22Rv1 (cell line): ENCODE measurements at regions not wholly inside any gene's neighbourhood (a gene's known extent, or its start where the extent isn't known, plus 50 kb on each side); places are given as distances from the start of the nearest gene placed in this dataset.

Experiments
- H3K27ac ChIP-seq: fragments of 450-650 bp; 2 replicates; pipeline ENCODE4 v1.5.1; 2017
- ZFX ChIP-seq: fragments of 450-650 bp; IDR thresholded peaks from 2 replicates; pipeline ENCODE4 v1.6.1; 2017; ENCODE audit warnings: antibody characterized with exemption, borderline replicate concordance
- TF ChIP-seq, protein P1 (sequence below): fragments of 450-650 bp; IDR thresholded peaks from 2 replicates; pipeline ENCODE4 v1.5.1; 2017; ENCODE audit warnings: mild to moderate bottlenecking

DNA sequence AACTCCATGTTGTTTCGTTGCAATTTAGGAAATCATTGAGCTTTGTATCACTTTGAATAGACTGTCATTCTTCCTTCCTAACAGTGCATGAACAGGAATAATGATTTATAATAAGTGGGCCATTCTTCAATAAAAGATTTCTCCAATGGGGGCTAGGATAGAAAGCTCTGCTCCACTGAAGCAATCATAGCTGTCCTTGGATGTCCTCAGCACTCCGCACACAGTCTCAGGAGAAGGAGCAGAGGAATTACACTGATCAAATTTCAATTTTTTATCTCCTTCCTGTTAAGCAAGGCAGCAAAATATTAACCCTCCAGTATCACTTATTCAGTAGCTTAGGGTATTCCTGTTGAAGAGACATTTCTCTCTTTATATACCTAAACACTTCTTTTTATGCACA, 532.7 kb upstream of the ST8SIA4 start:
- no peak for TF ChIP-seq ZFX
- TF ChIP-seq, protein P1, sequence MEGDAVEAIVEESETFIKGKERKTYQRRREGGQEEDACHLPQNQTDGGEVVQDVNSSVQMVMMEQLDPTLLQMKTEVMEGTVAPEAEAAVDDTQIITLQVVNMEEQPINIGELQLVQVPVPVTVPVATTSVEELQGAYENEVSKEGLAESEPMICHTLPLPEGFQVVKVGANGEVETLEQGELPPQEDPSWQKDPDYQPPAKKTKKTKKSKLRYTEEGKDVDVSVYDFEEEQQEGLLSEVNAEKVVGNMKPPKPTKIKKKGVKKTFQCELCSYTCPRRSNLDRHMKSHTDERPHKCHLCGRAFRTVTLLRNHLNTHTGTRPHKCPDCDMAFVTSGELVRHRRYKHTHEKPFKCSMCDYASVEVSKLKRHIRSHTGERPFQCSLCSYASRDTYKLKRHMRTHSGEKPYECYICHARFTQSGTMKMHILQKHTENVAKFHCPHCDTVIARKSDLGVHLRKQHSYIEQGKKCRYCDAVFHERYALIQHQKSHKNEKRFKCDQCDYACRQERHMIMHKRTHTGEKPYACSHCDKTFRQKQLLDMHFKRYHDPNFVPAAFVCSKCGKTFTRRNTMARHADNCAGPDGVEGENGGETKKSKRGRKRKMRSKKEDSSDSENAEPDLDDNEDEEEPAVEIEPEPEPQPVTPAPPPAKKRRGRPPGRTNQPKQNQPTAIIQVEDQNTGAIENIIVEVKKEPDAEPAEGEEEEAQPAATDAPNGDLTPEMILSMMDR, result no peak
- H3K27ac ChIP-seq, result no peak overlapping the region

DNA sequence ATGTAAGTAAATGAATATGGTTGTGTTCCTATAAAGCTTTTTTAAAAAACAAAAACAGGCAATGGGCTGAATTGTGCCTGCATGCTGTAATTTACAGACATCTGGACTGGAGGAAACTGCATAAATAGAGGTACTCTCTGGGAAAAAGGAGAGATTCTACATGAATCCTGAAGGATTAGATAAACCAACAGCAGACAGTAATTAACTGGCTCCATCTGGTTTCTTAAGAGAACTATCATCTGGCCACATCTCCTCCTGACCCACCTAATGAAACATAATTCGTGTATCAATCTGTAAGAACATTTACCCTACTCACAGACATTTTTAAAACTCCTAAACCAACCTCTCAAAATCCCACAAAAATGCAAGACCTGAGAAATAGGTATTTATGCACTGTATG, 528.1 kb upstream of the ST8SIA4 start:
- TF ChIP-seq ZFX, result no peak
- TF ChIP-seq, protein P1, result no peak
- H3K27ac ChIP-seq, result no peak overlapping the region

DNA sequence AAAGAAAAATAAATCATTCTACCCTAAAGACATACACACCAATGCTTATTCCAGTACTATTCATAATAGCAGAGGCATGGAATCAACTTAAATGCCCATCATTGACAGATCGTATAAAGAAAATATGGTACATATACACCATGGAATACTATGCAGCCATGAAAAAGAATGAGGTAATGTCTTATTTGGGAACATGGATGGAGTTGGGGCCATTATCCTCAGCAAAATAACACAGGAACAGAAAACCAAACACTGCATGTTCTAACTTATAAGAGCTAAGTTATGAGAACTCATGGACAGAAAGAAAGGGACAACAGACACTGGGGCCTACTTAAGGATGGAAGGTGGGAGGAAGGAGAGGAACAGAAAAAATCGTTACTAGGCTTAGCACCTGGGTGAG, 527.5 kb upstream of the ST8SIA4 start:
- no peak overlapping the region for H3K27ac ChIP-seq
- TF ChIP-seq, protein P1, result no peak
- TF ChIP-seq ZFX, result no peak

DNA sequence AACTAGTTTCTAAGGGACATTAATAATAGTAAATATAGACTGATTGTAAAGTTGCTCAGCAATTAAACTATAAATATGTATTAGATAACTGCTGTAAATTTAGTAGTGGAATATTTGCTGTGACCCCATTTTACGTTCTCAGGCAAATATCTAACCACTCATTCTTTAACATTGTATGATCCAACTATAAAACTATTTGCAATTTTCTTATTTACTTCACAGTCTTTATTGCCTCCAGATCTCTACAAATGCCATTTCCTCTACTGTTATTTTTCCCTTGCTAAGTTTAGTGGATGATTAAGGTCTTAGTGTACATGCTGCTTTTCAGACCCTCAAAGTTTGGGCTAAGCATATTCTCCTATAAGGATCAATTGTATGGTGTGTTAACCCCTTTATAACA, 526.2 kb upstream of the ST8SIA4 start:
- H3K27ac ChIP-seq, result no peak overlapping the region
- TF ChIP-seq ZFX, result no peak
- TF ChIP-seq, protein P1, result no peak

DNA sequence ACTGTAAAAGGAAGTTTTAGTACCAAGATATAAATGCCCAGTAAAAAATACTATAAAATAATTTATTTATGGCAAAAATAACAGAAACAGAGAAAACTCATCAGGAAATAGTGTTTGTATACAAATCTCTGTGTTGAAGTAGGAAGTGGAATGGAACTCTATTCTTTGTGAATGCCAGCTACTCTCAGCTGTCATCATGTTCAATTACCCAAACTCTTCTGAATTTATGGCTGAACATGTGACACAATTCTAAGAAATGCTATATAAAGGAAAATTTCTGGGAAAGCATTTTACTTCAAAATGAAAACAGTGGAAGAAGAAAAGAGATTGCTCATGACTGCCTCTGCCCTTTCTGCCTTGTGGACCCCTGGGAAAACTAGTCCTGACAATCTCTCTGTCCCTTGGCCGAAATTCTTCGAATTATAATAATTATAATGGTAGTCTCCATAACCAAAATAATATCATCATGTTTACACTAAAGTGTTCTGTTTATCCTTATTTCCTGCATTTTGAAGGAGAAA, 522.3 kb upstream of the ST8SIA4 start:
- TF ChIP-seq, protein P1, result no peak
- TF ChIP-seq ZFX, result no peak
- H3K27ac ChIP-seq, result no peak overlapping the region

DNA sequence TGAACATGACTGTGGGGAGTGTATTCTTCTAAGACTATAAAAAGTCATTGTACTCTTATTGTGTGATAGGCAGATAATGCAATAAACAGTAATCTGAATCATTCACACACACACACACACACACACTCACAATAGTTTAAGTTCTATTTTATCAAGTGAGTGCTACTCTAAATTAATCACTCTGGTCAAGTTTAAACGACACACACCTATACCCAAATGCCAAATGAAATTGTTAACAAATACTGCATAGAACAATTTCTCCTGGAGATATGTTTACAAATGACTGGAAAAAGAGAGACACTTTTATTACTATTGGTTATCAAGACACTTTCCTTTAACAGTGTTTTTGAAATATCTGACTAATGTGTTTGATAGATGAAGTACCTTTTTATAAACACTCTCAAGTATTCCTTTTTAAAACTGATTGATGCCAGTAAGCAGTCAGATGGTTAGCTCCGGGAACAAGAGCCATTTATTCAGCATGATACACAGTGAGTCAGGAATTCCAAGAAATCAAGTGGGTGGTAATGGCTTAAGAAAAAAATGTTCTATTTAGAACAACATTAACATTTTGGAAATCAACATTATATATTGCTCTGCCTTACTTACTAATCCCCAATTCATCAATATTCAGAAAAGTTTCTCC, 521.6 kb upstream of the ST8SIA4 start:
- TF ChIP-seq ZFX, result no peak
- TF ChIP-seq, protein P1, result no peak
- no peak overlapping the region for H3K27ac ChIP-seq

DNA sequence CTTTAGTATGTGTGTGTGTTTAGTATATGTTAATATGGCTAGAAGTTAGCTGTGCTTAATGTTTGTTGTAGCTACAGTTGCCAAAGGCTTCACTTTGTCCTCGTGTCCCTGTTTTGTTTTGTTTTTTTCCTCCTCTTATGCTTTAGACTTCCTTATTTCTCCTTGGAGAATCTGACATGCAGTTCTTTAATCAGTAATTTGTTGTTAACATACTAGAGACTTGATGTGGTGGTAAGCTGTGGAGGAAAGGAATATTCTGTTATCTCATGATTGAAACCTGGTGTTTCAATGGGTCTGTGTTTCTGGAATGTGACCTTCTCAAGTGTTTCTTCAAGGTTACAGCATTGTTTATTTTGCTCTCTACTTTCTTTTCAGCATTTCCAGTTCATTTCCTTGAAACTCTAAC, 515.6 kb upstream of the ST8SIA4 start:
- TF ChIP-seq ZFX, result no peak
- TF ChIP-seq, protein P1, result no peak

More for the DNA sequence above, 515.6 kb upstream of the ST8SIA4 start:
- H3K27ac ChIP-seq, result no peak overlapping the region
